Fibroblast of lung (primary cell): ENCODE measurements at regions not wholly inside any gene's neighbourhood (a gene's known extent, or its start where the extent isn't known, plus 50 kb on each side); places are given as distances from the start of the nearest gene placed in this dataset.

Source experiments
- EZH2 ChIP-seq: IDR thresholded peaks from 2 replicates; pipeline ENCODE4 v1.5.1; 2012; ENCODE audit warnings: low read length, control low read depth, mild to moderate bottlenecking; ENCODE audit errors: missing control alignments
- TF ChIP-seq, protein P1 (sequence below), 2 donors: IDR thresholded peaks in 1 of 2; conservative IDR thresholded peaks in 1 of 2; 1 replicate in 1 of 2; 2 replicates in 1 of 2; pipeline ENCODE4 v1.5.1; 2011 to 2012; ENCODE audit warnings: low read length in 2 of 2, control low read depth in 1 of 2, inconsistent platforms in 1 of 2, low read depth in 1 of 2, mild to moderate bottlenecking in 1 of 2

DNA sequence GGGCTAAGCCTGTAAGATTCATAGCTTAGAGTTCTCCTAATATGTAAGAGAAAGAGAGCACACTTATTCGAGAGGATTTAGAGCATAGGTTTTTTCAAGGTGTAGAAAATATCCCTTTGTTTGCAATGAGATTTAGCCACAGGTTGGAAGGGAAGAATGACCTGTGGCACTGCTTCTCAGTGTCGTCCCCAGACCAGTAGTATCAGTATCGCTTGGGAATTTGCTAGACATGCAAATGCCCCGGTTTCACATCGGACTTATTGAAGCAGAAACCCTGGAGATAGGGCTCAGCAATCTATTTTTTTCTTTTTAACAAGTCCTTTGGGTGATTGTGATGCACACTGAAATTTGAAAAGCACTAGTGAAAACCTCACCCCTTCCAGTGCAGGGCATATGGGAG, 362.6 kb upstream of the C11orf87 start:
- TF ChIP-seq, protein P1, sequence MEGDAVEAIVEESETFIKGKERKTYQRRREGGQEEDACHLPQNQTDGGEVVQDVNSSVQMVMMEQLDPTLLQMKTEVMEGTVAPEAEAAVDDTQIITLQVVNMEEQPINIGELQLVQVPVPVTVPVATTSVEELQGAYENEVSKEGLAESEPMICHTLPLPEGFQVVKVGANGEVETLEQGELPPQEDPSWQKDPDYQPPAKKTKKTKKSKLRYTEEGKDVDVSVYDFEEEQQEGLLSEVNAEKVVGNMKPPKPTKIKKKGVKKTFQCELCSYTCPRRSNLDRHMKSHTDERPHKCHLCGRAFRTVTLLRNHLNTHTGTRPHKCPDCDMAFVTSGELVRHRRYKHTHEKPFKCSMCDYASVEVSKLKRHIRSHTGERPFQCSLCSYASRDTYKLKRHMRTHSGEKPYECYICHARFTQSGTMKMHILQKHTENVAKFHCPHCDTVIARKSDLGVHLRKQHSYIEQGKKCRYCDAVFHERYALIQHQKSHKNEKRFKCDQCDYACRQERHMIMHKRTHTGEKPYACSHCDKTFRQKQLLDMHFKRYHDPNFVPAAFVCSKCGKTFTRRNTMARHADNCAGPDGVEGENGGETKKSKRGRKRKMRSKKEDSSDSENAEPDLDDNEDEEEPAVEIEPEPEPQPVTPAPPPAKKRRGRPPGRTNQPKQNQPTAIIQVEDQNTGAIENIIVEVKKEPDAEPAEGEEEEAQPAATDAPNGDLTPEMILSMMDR (conservative IDR thresholded peaks at IDR 0.05 in 1 of 2, IDR thresholded peaks at IDR 0.05 in 1 of 2; ENCODE audit: low read depth in 1 of 2, low read length in 2 of 2), result no peak
- no peak for TF ChIP-seq EZH2
